HepG2 (cell line): ENCODE measurements at regions not wholly inside any gene's neighbourhood (a gene's known extent, or its start where the extent isn't known, plus 50 kb on each side); places are given as distances from the start of the nearest gene placed in this dataset.

ENCODE experiments used
- EP300 ChIP-seq, 3 experiments: sonication (generic) in 1 of 3; formaldehyde crosslinking in 1 of 3; IDR thresholded peaks; 2 replicates each; pipeline versions ENCODE4 v1.5.1 to v1.6.1; 2011 to 2020; ENCODE audit warnings: low read depth in 2 of 3, low read length in 2 of 3, borderline replicate concordance in 1 of 3, improper control_type of control experiment in 1 of 3, mild to moderate bottlenecking in 1 of 3, missing genetic modification reagents in 1 of 3, moderate library complexity in 1 of 3
- KAT8 ChIP-seq: IDR thresholded peaks from 2 replicates; pipeline ENCODE4 v1.6.1; 2016; ENCODE audit warnings: missing genetic modification reagents, missing compliant biosample characterization
- KMT2B ChIP-seq: IDR thresholded peaks from 2 replicates; pipeline ENCODE4 v1.6.1; 2016; ENCODE audit warnings: missing genetic modification reagents, missing compliant biosample characterization
- MAFG ChIP-seq: sonication (generic); formaldehyde crosslinking; IDR thresholded peaks from 2 replicates; pipeline ENCODE4 v1.5.1; 2020; ENCODE audit warnings: mild to moderate bottlenecking, missing genetic modification reagents
- PRDM15 ChIP-seq: sonication (generic); formaldehyde crosslinking; IDR thresholded peaks from 2 replicates; pipeline ENCODE4 v1.4.0; 2020; ENCODE audit warnings: missing genetic modification reagents
- RFX5 ChIP-seq: IDR thresholded peaks from 2 replicates; pipeline ENCODE4 v1.6.1; 2011; ENCODE audit warnings: low read depth, low read length, improper control_type of control experiment
- ZBTB10 ChIP-seq: sonication (generic); formaldehyde crosslinking; IDR thresholded peaks from 2 replicates; pipeline ENCODE4 v1.4.0; 2020; ENCODE audit warnings: missing genetic modification reagents, borderline replicate concordance
- ZBTB25 ChIP-seq: IDR thresholded peaks from 2 replicates; pipeline ENCODE4 v1.6.1; 2018; ENCODE audit warnings: missing genetic modification reagents
- ZBTB40 ChIP-seq, 2 experiments: fragments of 450-650 bp in 1 of 2; sonication (generic) in 1 of 2; formaldehyde crosslinking in 1 of 2; IDR thresholded peaks; 2 replicates each; pipeline versions ENCODE4 v1.6.1 to v1.8.0; 2016 to 2022; ENCODE audit warnings: antibody characterized with exemption in 1 of 2, mild to moderate bottlenecking in 1 of 2, missing genetic modification reagents in 1 of 2

- TF ChIP-seq ZBTB40 (IDR thresholded peaks at IDR 0.05) (no peak), ZBTB40 (CRISPR knock-in tag; IDR thresholded peaks at IDR 0.05) (peak; percentile 66), KAT8 (CRISPR knock-in tag) (peak; percentile 70; the same call in 1 of the 2 replicates), MAFG (CRISPR knock-in tag) (no peak), ZBTB10 (peak; percentile 75; the same call in 1 of the 2 replicates), EP300 (IDR thresholded peaks at IDR 0.05; ENCODE audit: low read depth in 2 of 2, low read length in 2 of 2) (peak; percentile 29 to 79; a peak in 2 of 4 replicates), EP300 (CRISPR knock-in tag; IDR thresholded peaks at IDR 0.05; ENCODE audit: borderline replicate concordance) (peak; percentile 83), PRDM15 (CRISPR knock-in tag) (no peak), ZBTB25 (peak; percentile 79), RFX5 (0 out of 2 replicates have a peak, but pooled peaks have one; percentile 20), KMT2B (peak; percentile 45; the same call in 1 of the 2 replicates)
Measured at GRCh38 chr7:46215987-46216567, 295.0 kb upstream of the IGFBP3 start (continued).
